LHCN-M2 (cell line): ENCODE measurements at regions not wholly inside any gene's neighbourhood (a gene's known extent, or its start where the extent isn't known, plus 50 kb on each side); places are given as distances from the start of the nearest gene placed in this dataset.

ENCODE experiments used
- DNase-seq: peaks from one replicate; pipeline ENCODE4 v3.0.0-alpha.2; 2012; ENCODE audit warnings: low read depth

DNA sequence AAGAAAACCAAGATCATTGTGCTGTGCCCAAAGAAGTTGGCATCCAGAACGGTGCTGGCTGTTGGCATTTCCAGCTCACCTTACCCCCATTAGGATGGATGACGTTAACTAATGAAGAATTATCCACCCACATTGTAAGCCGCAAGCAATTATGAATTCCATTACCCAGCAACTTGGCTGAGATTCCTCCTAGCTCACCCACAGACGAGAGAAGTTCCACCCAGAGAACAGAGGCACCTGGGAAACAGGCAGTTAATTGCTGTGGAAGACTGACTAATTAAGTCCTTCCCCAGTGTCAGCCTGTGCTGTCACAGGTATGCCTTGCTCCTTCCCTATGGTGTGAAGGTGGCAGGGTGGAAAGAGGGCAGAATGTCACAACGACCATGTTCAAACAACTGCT is 456.2 kb upstream of the CDH5 start:
- no peak for DNase-seq

GRCh38 chr16:65909310-65910050 is 457.0 kb upstream of the CDH5 start:
- no peak for DNase-seq

GRCh38 chr16:65908568-65908967 is 457.9 kb upstream of the CDH5 start:
- no peak for DNase-seq

GRCh38 chr16:65905331-65905730 is 461.2 kb upstream of the CDH5 start:
- DNase-seq = no peak

DNA sequence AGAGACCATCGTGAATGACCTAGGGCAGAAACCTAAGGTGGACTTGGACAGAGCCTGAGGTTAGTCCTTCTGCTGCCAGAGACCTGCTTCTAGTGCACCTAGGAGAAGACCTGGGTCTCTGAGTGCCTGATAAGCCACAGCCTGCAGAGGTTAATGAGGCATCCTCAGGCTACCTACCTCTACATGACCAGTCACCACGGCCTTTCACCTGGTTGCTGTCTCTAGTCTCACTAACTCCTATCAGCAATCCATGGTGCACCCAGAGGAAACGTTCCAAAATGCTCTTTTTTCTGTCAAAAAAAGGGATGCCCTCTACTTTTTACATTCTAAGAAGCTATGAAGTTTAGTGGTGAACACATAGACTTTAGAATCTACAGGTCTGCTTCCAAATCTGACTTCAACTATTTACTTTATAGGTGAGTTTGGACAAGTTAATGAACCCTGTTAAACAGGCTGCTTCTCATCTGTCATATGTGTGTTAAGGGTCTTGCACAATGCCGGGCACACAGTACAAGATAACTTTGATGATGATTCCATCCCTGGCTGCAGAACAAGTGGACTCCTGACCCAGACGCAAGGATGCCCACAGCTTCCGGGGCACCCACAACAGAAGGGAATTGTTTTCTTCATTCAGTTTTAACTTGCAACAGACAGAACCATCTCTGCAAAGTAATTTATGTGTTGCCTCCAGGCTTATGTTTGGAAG is 469.9 kb upstream of the CDH5 start:
- no peak for DNase-seq

DNA sequence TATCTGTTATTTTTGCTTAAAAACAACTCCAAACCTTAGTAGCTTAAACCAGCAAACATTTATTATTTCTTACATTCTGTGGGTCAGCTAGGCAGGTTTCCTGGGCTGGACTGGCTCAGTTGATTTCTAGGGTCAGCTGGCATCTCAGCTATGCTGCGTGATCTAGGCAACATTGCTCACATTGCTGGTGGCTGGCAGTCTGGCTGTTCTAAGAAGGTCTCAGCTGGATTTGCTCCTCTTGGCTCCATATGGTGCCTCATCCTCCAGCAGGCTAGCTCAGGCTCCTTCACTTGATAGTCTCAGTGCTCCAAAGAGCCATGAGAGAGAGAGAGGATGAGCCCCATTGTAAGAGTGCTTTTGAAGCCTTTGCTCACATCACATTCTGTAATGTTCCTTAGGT is 470.6 kb upstream of the CDH5 start:
- no peak for DNase-seq

GRCh38 chr16:65895486-65895885 is 471.0 kb upstream of the CDH5 start:
- no peak for DNase-seq

GRCh38 chr16:65890203-65890602 is 476.3 kb upstream of the CDH5 start:
- DNase-seq = no peak

GRCh38 chr16:65889533-65889966 is 476.9 kb upstream of the CDH5 start:
- DNase-seq = no peak

- no peak for DNase-seq
Observed at GRCh38 chr16:65888201-65888600, 478.3 kb upstream of the CDH5 start.

DNA sequence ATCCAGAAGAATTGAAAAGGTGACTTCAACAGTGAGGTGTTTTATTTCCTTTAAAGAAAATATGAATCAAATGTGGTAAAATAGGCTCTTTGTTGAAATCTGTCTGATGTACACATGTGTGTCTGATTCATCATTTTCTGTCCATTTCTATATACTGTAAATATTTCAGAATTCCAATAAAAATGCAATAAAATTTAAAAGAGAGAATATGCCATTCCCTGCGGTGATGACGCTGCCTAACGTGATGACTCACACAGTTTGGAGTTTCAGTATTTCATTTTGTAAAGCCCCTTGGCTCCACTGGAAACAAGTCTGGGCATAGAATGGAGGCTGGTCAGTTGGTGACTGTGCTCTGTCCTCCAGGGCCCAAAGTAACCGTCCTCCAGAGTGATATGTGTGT is 482.5 kb upstream of the CDH5 start:
- no peak for DNase-seq

- DNase-seq = no peak
Observed at GRCh38 chr16:65878347-65878746, 488.1 kb upstream of the CDH5 start.

DNA sequence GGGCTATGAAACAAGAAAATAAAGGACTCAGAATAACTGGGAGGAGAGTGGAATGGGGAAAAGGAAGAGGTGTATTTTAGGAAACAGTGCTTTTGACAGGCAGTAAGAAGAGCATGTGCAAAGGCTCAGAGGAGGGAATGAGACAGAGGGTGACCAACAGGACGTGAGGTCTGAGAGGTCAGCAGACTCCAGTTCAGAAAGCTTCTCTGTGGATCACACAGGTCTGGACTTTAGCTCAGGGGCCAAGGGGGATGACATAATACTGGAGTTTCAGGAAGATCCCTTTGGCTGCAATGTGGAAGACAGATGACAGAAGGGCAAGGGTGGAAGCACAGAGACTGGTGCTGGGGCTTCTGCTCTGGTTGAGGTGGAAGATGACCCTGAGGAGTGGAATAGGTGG is 489.9 kb upstream of the CDH5 start:
- DNase-seq = no peak

DNA sequence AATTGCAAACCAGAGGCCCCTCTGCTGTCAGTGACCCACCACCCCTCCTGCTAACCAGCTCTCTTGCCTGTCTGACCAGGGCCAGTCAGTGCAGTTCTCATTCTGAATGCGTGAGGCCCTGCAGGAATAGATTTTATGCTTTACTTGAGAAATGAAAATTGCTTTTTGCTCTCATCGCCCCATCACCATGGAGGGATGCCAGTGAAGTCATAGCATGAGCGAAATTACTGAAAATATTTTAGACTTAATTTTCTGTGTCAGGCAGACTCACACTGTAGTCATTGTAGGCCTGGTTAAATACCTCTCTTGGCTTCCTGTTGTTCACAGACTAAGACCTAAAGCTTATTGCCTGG is 490.5 kb upstream of the CDH5 start:
- DNase-seq = no peak

- DNase-seq = no peak
Observed at GRCh38 chr16:65875381-65876055, 491.0 kb upstream of the CDH5 start.

- no peak for DNase-seq
Observed at GRCh38 chr16:65869261-65869660, 497.2 kb upstream of the CDH5 start.

DNA sequence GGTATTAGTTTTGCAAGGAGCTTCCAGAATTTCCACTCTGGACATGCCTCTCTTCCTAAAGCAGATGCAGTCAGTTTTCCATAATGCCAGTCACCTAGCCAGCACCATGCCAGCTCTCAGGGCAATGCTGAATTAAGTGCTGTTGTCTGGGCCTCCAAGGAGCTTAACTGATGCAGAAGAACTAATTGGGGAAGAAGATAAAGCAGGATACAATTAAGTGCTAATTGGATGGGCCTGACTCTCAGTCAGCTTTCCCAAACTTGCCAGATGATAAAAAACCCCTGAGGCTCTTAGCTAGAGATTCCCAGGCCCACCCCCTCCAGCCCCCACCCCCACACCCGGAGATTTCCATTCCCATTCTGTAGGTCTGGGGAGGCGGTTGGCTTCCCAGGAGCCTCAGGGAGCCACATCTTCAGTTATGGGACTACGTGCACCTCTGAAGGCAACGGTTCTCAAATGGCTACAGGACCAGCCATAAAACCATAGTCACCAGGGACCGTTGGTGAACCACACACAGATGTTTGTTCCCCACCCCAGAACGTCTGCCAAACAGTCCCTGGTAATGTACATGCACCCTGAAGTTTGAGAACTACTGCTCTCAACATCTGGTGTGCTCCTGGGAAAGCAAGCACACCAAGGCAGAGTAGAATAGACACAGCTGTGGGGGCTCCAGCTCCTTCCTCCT is 499.1 kb upstream of the CDH5 start:
- DNase-seq = no peak

- no peak for DNase-seq
Observed at GRCh38 chr16:65863236-65863635, 503.3 kb upstream of the CDH5 start.

- no peak for DNase-seq
Observed at GRCh38 chr16:65861131-65861731, 505.3 kb upstream of the CDH5 start.

DNA sequence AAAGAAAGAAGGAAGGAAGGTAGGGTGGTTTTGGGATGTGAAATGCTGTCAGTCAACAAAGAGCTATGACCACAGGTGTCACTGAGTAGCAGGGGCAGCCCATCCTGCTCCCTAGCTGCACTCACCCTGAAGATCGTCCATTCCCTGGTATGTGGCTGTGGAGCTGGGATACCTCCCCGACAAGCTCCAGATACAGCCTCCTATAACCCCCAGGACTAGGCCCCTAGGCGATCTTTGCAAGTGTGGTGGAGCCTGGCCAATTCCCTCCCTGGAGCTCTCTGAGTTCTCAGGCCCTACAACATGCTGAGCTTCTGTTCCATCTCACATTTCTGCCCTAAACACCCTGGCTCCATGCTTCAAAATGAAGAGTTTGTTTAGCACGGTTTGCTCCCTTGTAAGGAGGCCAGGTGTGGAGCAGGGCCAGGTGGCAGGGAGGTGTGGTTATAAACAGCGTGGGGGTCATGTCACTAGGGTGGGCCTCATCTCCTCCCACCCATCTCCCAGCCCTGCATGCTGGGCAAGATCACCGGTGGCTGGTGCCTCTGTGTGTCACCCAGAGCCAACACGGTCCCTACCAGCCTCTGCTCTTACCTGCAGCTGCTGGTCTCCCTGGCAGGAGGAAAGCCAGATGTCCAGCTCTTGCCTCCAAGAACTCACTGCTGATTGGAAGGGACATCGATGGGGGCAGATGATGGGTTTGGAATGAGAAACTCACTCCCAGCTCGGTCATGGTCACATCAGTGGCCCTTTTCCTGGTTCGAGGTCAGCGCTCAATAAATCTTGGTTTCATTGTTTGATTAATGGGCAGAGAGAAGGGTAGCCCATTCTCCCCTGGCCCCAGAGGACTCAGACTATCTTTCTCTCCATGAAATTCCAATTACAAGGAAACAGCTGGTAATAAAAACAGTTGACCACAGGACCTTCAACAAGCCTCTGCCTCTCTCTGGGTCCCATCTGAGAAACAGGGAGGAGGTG is 511.0 kb upstream of the CDH5 start:
- DNase-seq = no peak

DNA sequence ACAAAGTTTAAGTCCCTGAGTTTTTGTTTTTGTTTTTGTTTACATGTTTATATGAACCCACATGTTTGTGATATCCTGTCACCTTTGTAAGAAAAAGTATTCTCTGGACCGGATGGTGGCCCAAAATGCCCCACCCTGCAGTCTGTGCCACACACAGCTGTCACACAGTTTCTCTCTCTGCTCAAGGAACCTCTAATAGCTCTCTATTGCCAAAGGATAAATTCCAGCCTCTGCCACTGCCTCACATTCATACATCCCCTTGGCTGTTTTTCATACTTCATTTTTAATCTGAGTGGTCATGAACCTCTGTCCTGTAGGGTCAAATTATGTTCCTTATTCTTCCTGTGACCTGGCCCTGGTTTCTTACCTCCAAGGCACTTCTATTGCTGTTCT is 520.3 kb upstream of the CDH5 start:
- DNase-seq = no peak
